HL-60 (cell line): ENCODE measurements at regions not wholly inside any gene's neighbourhood (a gene's known extent, or its start where the extent isn't known, plus 50 kb on each side); places are given as distances from the start of the nearest gene placed in this dataset.

Experiments used
- CTCF ChIP-seq: IDR thresholded peaks from one replicate; pipeline ENCODE4 v1.5.1; 2011; ENCODE audit warnings: low read length, control low read depth, inconsistent platforms; ENCODE audit not compliant: insufficient read depth
- GABPA ChIP-seq: IDR thresholded peaks from 2 replicates; pipeline ENCODE4 v1.6.1; 2012; ENCODE audit warnings: low read depth
- POLR2AphosphoS5 ChIP-seq: IDR thresholded peaks from 2 replicates; pipeline ENCODE4 v1.6.1; 2012; ENCODE audit warnings: low read depth

GRCh38 chr20:55533632-55534031 lies 471.7 kb downstream of the CBLN4 start:
- TF ChIP-seq CTCF, result no peak
- TF ChIP-seq POLR2AphosphoS5, result no peak
- TF ChIP-seq GABPA, result no peak
